Femur (tissue), 1 donor: ENCODE measurements at regions not wholly inside any gene's neighbourhood (a gene's known extent, or its start where the extent isn't known, plus 50 kb on each side); places are given as distances from the start of the nearest gene placed in this dataset.

ENCODE experiments used
- DNase-seq: peaks from one replicate; pipeline ENCODE4 v3.0.0-alpha.2; 2017

GRCh38 chr10:128222332-128222849 lies 96.2 kb upstream of the MKI67 start:
- no peak for DNase-seq

- no peak for DNase-seq
Observed at GRCh38 chr10:128230401-128230800, 104.2 kb upstream of the MKI67 start.

- DNase-seq: no peak
Observed at GRCh38 chr10:128233422-128233821, 107.2 kb upstream of the MKI67 start.

- no peak for DNase-seq
Observed at GRCh38 chr10:128237710-128238109, 111.5 kb upstream of the MKI67 start.

GRCh38 chr10:128241023-128241422 lies 114.8 kb upstream of the MKI67 start:
- DNase-seq: no peak

- DNase-seq: no peak
Observed at GRCh38 chr10:128242641-128243040, 116.4 kb upstream of the MKI67 start.

- DNase-seq: no peak
Observed at GRCh38 chr10:128245026-128245425, 118.8 kb upstream of the MKI67 start.

- no peak for DNase-seq
Observed at GRCh38 chr10:128247576-128247975, 121.4 kb upstream of the MKI67 start.

GRCh38 chr10:128254476-128254875 lies 128.3 kb upstream of the MKI67 start:
- DNase-seq: no peak

- DNase-seq: no peak
Observed at GRCh38 chr10:128257428-128257827, 131.2 kb upstream of the MKI67 start.

- no peak for DNase-seq
Observed at GRCh38 chr10:128258421-128258976, 132.3 kb upstream of the MKI67 start.

GRCh38 chr10:128263891-128264688 lies 137.9 kb upstream of the MKI67 start:
- DNase-seq: peak; percentile 86

- no peak for DNase-seq
Observed at GRCh38 chr10:128265596-128265995, 139.4 kb upstream of the MKI67 start.

GRCh38 chr10:128267581-128267980 lies 141.4 kb upstream of the MKI67 start:
- DNase-seq: no peak

GRCh38 chr10:128268015-128268722 lies 141.9 kb upstream of the MKI67 start:
- DNase-seq: peak; percentile 85

- peak; percentile 72 for DNase-seq
Observed at GRCh38 chr10:128274938-128275337, 148.7 kb upstream of the MKI67 start.

- no peak for DNase-seq
Observed at GRCh38 chr10:128275388-128276177, 149.4 kb upstream of the MKI67 start.

- no peak for DNase-seq
Observed at GRCh38 chr10:128277267-128277840, 151.1 kb upstream of the MKI67 start.

GRCh38 chr10:128278362-128278761 lies 152.1 kb upstream of the MKI67 start:
- DNase-seq: no peak

- no peak for DNase-seq
Observed at GRCh38 chr10:128280271-128280670, 154.0 kb upstream of the MKI67 start.

GRCh38 chr10:128281343-128281742 lies 155.1 kb upstream of the MKI67 start:
- no peak for DNase-seq

- no peak for DNase-seq
Observed at GRCh38 chr10:128281861-128282260, 155.6 kb upstream of the MKI67 start.
